ENCODE measurements at regions not wholly inside any gene's neighbourhood (a gene's known extent, or its start where the extent isn't known, plus 50 kb on each side); places are given as distances from the start of the nearest gene placed in this dataset.

DNA sequence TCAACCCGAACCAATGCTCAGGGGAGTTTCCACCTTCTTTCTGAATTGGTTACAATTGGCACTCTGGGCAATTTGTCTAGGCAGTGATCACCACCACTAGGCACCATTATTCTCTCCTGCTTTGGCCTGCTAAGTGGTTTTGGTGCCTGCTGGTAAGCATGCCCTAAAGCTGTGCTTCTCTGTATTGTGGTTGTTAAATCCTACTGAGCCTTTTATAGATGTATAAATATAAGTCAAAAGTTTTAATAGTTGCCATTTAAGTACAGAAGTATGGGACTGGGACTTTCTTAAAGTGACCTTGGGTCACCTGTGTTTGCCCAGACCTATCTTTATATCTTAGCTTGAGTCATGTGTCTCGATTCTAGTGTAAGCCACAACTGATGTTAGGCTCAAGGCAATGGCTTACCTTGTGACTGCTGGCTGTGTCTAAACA, 475.9 kb downstream of the SLC16A7 start:
- TF ChIP-seq, protein P1, sequence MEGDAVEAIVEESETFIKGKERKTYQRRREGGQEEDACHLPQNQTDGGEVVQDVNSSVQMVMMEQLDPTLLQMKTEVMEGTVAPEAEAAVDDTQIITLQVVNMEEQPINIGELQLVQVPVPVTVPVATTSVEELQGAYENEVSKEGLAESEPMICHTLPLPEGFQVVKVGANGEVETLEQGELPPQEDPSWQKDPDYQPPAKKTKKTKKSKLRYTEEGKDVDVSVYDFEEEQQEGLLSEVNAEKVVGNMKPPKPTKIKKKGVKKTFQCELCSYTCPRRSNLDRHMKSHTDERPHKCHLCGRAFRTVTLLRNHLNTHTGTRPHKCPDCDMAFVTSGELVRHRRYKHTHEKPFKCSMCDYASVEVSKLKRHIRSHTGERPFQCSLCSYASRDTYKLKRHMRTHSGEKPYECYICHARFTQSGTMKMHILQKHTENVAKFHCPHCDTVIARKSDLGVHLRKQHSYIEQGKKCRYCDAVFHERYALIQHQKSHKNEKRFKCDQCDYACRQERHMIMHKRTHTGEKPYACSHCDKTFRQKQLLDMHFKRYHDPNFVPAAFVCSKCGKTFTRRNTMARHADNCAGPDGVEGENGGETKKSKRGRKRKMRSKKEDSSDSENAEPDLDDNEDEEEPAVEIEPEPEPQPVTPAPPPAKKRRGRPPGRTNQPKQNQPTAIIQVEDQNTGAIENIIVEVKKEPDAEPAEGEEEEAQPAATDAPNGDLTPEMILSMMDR (IDR thresholded peaks at IDR 0.05; ENCODE audit: insufficient read depth, low read length): no peak
- TF ChIP-seq GABPA (IDR thresholded peaks at IDR 0.05; ENCODE audit: low read depth) (no peak), POLR2AphosphoS5 (IDR thresholded peaks at IDR 0.05; ENCODE audit: low read depth) (no peak)
- TF ChIP-seq, protein P2, sequence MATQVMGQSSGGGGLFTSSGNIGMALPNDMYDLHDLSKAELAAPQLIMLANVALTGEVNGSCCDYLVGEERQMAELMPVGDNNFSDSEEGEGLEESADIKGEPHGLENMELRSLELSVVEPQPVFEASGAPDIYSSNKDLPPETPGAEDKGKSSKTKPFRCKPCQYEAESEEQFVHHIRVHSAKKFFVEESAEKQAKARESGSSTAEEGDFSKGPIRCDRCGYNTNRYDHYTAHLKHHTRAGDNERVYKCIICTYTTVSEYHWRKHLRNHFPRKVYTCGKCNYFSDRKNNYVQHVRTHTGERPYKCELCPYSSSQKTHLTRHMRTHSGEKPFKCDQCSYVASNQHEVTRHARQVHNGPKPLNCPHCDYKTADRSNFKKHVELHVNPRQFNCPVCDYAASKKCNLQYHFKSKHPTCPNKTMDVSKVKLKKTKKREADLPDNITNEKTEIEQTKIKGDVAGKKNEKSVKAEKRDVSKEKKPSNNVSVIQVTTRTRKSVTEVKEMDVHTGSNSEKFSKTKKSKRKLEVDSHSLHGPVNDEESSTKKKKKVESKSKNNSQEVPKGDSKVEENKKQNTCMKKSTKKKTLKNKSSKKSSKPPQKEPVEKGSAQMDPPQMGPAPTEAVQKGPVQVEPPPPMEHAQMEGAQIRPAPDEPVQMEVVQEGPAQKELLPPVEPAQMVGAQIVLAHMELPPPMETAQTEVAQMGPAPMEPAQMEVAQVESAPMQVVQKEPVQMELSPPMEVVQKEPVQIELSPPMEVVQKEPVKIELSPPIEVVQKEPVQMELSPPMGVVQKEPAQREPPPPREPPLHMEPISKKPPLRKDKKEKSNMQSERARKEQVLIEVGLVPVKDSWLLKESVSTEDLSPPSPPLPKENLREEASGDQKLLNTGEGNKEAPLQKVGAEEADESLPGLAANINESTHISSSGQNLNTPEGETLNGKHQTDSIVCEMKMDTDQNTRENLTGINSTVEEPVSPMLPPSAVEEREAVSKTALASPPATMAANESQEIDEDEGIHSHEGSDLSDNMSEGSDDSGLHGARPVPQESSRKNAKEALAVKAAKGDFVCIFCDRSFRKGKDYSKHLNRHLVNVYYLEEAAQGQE (IDR thresholded peaks at IDR 0.05; ENCODE audit: insufficient replicate concordance, low read depth): no peak
